Mucosa of descending colon (tissue), 3 donors: ENCODE measurements at regions not wholly inside any gene's neighbourhood (a gene's known extent, or its start where the extent isn't known, plus 50 kb on each side); places are given as distances from the start of the nearest gene placed in this dataset.

Experiments
- ATAC-seq: fragments of 200-7000 bp; cut with Tn5 transposase; one replicate; pipeline ENCODE4 v1.9.1; 2020; ENCODE audit warnings: mild to moderate bottlenecking, moderate library complexity
- DNase-seq, 3 donors: peaks; one replicate each; pipeline ENCODE4 v3.0.0-alpha.2; 2020
- H3K36me3 ChIP-seq: fragments of 200-600 bp; one replicate; pipeline ENCODE4 v1.8.0; 2021; ENCODE audit warnings: low read depth, mild to moderate bottlenecking
- H3K4me1 ChIP-seq: fragments of 200-600 bp; one replicate; pipeline ENCODE4 v1.8.0; 2021; ENCODE audit warnings: low read depth, mild to moderate bottlenecking
- H3K4me3 ChIP-seq: fragments of 200-600 bp; one replicate; pipeline ENCODE4 v1.8.0; 2021; ENCODE audit warnings: mild to moderate bottlenecking
- H3K9me3 ChIP-seq: fragments of 200-600 bp; one replicate; pipeline ENCODE4 v1.8.0; 2021; ENCODE audit warnings: mild to moderate bottlenecking
- CTCF ChIP-seq: fragments of 200-600 bp; IDR thresholded peaks from one replicate; pipeline ENCODE4 v1.8.0; 2022; ENCODE audit warnings: antibody characterized with exemption, mild to moderate bottlenecking
- intact Hi-C, 2 donors: fragments of 100-400 bp; cut with DNase I in 1 of 2; cut with micrococcal nuclease in 1 of 2; formaldehyde crosslinking; loops; one replicate each; pipeline versions ENCODE4 v1.11.0 to v1.11.1; 2022; cut with DNase I, micrococcal nuclease
- donor health status: DM: no; HTN: no; CAD: no; lungs with moderate emphysema.
- donor health status: DM: no; HTN: no; CAD: no.
- donor health status: DM: no; HTN: yes; CAD: no.

- no peaks in the 10 kb centered on the region for H3K4me1 ChIP-seq
- intact Hi-C loops = no loop called here
- H3K4me3 ChIP-seq = no peak overlapping the region
- H3K9me3 ChIP-seq = no peaks in the 10 kb centered on the region
- H3K36me3 ChIP-seq = no peaks in the 10 kb centered on the region
- no peak for ATAC-seq
- no peak for DNase-seq
- TF ChIP-seq CTCF = no peak
These were observed 991.9 kb downstream of the FLRT2 start for GRCh38 chr14:86521843-86522242.

- DNase-seq (no peak), ATAC-seq (no peak)
- no peaks in the 10 kb centered on the region for H3K9me3 ChIP-seq
- intact Hi-C loops = no loop called here
- H3K4me3 ChIP-seq = no peak overlapping the region
- H3K4me1 ChIP-seq = no peaks in the 10 kb centered on the region
- H3K36me3 ChIP-seq = no peaks in the 10 kb centered on the region
- no peak for TF ChIP-seq CTCF
These were observed 991.2 kb downstream of the FLRT2 start for GRCh38 chr14:86521031-86521730.

GRCh38 chr14:86518298-86518697, 988.4 kb downstream of the FLRT2 start:
- Histone ChIP-seq H3K4me1 (no peaks in the 10 kb centered on the region), H3K9me3 (no peaks in the 10 kb centered on the region), H3K36me3 (no peaks in the 10 kb centered on the region), H3K4me3 (no peak overlapping the region)
- TF ChIP-seq CTCF = no peak
- intact Hi-C loops = no loop called here
- ATAC-seq (no peak), DNase-seq (no peak)

- H3K4me1 ChIP-seq = no peaks in the 10 kb centered on the region
- ATAC-seq (no peak), DNase-seq (no peak)
- H3K9me3 ChIP-seq = no peaks in the 10 kb centered on the region
- intact Hi-C loops = no loop called here
- no peak for TF ChIP-seq CTCF
- no peaks in the 10 kb centered on the region for H3K36me3 ChIP-seq
- no peak overlapping the region for H3K4me3 ChIP-seq
These were observed 985.3 kb downstream of the FLRT2 start for GRCh38 chr14:86515195-86515594.

- H3K9me3 ChIP-seq = no peaks in the 10 kb centered on the region
- H3K4me3 ChIP-seq = no peak overlapping the region
- DNase-seq (no peak), ATAC-seq (no peak)
- no peak for TF ChIP-seq CTCF
- intact Hi-C loops = no loop called here
- H3K36me3 ChIP-seq = no peaks in the 10 kb centered on the region
- H3K4me1 ChIP-seq = no peaks in the 10 kb centered on the region
These were observed 983.6 kb downstream of the FLRT2 start for GRCh38 chr14:86513564-86513963.

- intact Hi-C loops = no loop called here
- no peak for TF ChIP-seq CTCF
- Histone ChIP-seq H3K9me3 (no peaks in the 10 kb centered on the region), H3K4me3 (no peak overlapping the region), H3K4me1 (no peaks in the 10 kb centered on the region), H3K36me3 (no peaks in the 10 kb centered on the region)
- ATAC-seq = no peak
- DNase-seq = no peak
These were observed 983.1 kb downstream of the FLRT2 start for GRCh38 chr14:86513056-86513455.
